Aorta (tissue), 5 donors: ENCODE measurements at regions not wholly inside any gene's neighbourhood (a gene's known extent, or its start where the extent isn't known, plus 50 kb on each side); places are given as distances from the start of the nearest gene placed in this dataset.
"Not testable (repeated sequence)": the region's sequence is repeated elsewhere in the genome, so short reads cannot be mapped to it uniquely, and the experiment has no call there.

ENCODE experiments used
- ATAC-seq: fragments of 200-7000 bp; cut with Tn5 transposase; one replicate; pipeline ENCODE4 v1.9.1; 2022; ENCODE audit warnings: moderate library complexity; ENCODE audit not compliant: low FRiP score
- DNase-seq, 2 donors: peaks; one replicate each; pipeline ENCODE4 v3.0.0-alpha.2; 2020
- H3K27ac ChIP-seq, 2 donors: one replicate each; pipeline ENCODE4 v1.5.1; 2013; ENCODE audit warnings: low read length in 2 of 2, mild to moderate bottlenecking in 2 of 2, moderate library complexity in 2 of 2, control low read depth in 1 of 2, inconsistent platforms in 1 of 2, low read depth in 1 of 2
- H3K27me3 ChIP-seq, 2 donors: one replicate each; pipeline ENCODE4 v1.6.1; 2013; ENCODE audit warnings: control low read depth in 1 of 2, low read length in 1 of 2, mild to moderate bottlenecking in 1 of 2, moderate library complexity in 1 of 2; ENCODE audit not compliant: insufficient read depth in 2 of 2, control insufficient read depth in 1 of 2
- H3K36me3 ChIP-seq, 2 donors: one replicate each; pipeline ENCODE4 v1.6.1; 2013; ENCODE audit warnings: control low read depth in 1 of 2, low read length in 1 of 2, mild to moderate bottlenecking in 1 of 2; ENCODE audit not compliant: insufficient read depth in 2 of 2, control insufficient read depth in 1 of 2
- H3K4me1 ChIP-seq, 2 donors: one replicate each; pipeline ENCODE4 v1.6.1; 2013; ENCODE audit warnings: low read length in 2 of 2, control low read depth in 1 of 2, mild to moderate bottlenecking in 1 of 2, moderate library complexity in 1 of 2; ENCODE audit not compliant: insufficient read depth in 2 of 2, control insufficient read depth in 1 of 2
- H3K4me3 ChIP-seq, 2 donors: one replicate each; pipeline ENCODE4 v1.5.1; 2013; ENCODE audit warnings: low read length in 2 of 2, control low read depth in 1 of 2, mild to moderate bottlenecking in 1 of 2
- H3K9me3 ChIP-seq: one replicate; pipeline ENCODE4 v1.6.1; 2013; ENCODE audit warnings: mild to moderate bottlenecking, low read length; ENCODE audit not compliant: control insufficient read depth
- WGBS, 2 donors: extraction: QIAGEN DNeasy Blood & Tissue Kit; methylation state at CpG; one replicate each; pipeline ENCODE4 v1.1.7; 2013; 5-methylcytosine and 5-hydroxymethylcytosine counted together
- intact Hi-C, 2 donors: fragments of 100-400 bp; cut with DNase I; formaldehyde crosslinking; loops; one replicate each; pipeline versions ENCODE4 v1.14.2 to v1.15.0; 2022
- donor health status: healthy with polysubstance abuse.
- donor health status: Bipolar disorder and iron deficiency.
- donor health status: DM: no; HTN: no; CAD: no.
- donor health status: DM: no; HTN: no; CAD: no.
- donor health status: DM: yes; HTN: yes; CAD: no.

GRCh38 chr7:22049766-22050500 is 104.2 kb upstream of the CDCA7L start:
- no peaks in the 10 kb centered on the region for H3K4me1 ChIP-seq

GRCh38 chr7:22043367-22043766 is 97.7 kb upstream of the CDCA7L start:
- no peaks in the 10 kb centered on the region for H3K27me3 ChIP-seq
- intact Hi-C loops, result no loop called here
- H3K4me3 ChIP-seq, result no peak overlapping the region
- no peaks in the 10 kb centered on the region for H3K4me1 ChIP-seq
- H3K9me3 ChIP-seq, result no peaks in the 10 kb centered on the region
- no peaks in the 10 kb centered on the region for H3K36me3 ChIP-seq
- WGBS, 2 donors, result 73 to 86% methylated on average over 5 of the region's 5 CpGs
- ATAC-seq (no peak), DNase-seq (no peak)
- no peak overlapping the region for H3K27ac ChIP-seq

More at GRCh38 chr7:22049766-22050500, 104.2 kb upstream of the CDCA7L start:
- no peaks in the 10 kb centered on the region for H3K36me3 ChIP-seq
- H3K4me3 ChIP-seq, result no peak overlapping the region
- no peaks in the 10 kb centered on the region for H3K27me3 ChIP-seq
- intact Hi-C loops, result no loop called here
- no peak overlapping the region for H3K27ac ChIP-seq
- ATAC-seq (no peak), DNase-seq (no peak)
- H3K9me3 ChIP-seq, result no peaks in the 10 kb centered on the region
- WGBS, 2 donors, result 58 to 62% methylated on average over 17 of the region's 17 CpGs

DNA sequence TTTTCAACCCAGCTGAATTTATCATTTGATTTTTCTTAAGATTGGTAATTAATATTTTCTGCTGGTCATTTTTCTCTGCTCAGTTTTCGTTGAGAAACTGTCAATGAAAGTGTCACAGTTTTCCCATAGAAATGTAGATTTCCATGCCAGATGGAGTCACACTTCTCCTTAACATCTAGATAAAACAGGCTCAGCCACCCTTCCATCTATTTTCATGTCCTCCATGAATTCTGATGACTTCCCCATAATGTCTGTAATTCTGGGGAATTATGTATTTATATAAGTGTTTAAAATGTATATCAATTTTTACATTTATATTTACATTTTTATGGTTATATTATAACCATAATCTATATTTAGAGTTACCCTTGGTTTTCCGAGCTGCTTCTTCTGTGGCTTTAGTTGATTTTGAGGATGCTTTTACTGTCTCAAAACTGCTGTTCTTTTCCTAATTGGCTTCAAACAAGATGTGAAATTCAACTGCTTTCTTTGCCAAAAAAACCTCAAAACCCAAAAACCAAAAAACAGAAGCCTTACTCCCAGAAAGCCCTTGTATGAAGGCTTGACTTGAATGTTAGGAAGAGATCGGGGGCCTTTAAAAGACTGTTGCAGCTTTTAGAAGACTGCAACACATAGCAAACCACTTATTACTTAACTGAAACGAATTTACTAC is 95.4 kb upstream of the CDCA7L start:
- no peaks in the 10 kb centered on the region for H3K36me3 ChIP-seq
- ATAC-seq (no peak), DNase-seq (no peak)
- no peak overlapping the region for H3K4me3 ChIP-seq
- no peaks in the 10 kb centered on the region for H3K9me3 ChIP-seq
- intact Hi-C loops, result no loop called here
- H3K27ac ChIP-seq, result no peak overlapping the region
- H3K4me1 ChIP-seq, result no peaks in the 10 kb centered on the region
- 59 to 62% methylated on average over 4 of the region's 4 CpGs for WGBS, 2 donors
- H3K27me3 ChIP-seq, result no peaks in the 10 kb centered on the region

GRCh38 chr7:22039670-22040069 is 94.0 kb upstream of the CDCA7L start:
- H3K27me3 ChIP-seq, result no peaks in the 10 kb centered on the region
- DNase-seq (no peak), ATAC-seq (no peak)
- H3K36me3 ChIP-seq, result no peaks in the 10 kb centered on the region
- H3K4me1 ChIP-seq, result no peaks in the 10 kb centered on the region
- intact Hi-C loops, result no loop called here
- no peaks in the 10 kb centered on the region for H3K9me3 ChIP-seq
- H3K4me3 ChIP-seq, result no peak overlapping the region
- H3K27ac ChIP-seq, result no peak overlapping the region
- 21 to 27% methylated on average over 1 of the region's 1 CpG for WGBS, 2 donors

- H3K36me3 ChIP-seq, H3K27ac ChIP-seq, H3K4me1 ChIP-seq, H3K9me3 ChIP-seq, ATAC-seq, DNase-seq, H3K4me3 ChIP-seq, H3K27me3 ChIP-seq, intact Hi-C loops: not testable (repeated sequence)
- 93 to 95% methylated on average over 11 to 26 of the region's 26 CpGs for WGBS, 2 donors
Measured at GRCh38 chr7:22032356-22032755, 86.7 kb upstream of the CDCA7L start.

DNA sequence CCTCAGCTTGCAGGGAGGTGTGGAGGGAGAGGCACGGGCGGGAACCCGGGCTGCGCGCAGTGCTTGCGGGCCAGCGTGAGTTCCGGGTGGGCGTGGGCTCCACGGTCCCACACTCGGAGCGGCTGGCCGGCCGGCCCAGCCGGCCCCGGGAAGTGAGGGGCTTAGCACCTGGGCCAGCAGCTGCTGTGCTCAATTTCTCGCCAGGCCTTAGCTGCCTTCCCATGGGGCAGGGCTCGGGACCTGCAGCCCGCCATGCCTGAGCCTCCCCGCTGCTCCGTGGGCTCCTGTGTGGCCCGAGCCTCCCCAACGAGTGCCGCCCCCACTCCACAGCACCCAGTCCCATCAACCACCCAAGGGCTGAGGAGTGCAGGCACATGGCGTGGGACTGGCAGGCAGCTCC is 83.0 kb upstream of the CDCA7L start:
- ATAC-seq, H3K9me3 ChIP-seq, H3K36me3 ChIP-seq, DNase-seq, H3K27ac ChIP-seq, H3K4me3 ChIP-seq, H3K4me1 ChIP-seq, intact Hi-C loops, H3K27me3 ChIP-seq: not testable (repeated sequence)
- 96 to 97% methylated on average over 18 to 25 of the region's 25 CpGs for WGBS, 2 donors

GRCh38 chr7:22027475-22027874 is 81.8 kb upstream of the CDCA7L start:
- Histone ChIP-seq H3K36me3 (no peaks in the 10 kb centered on the region), H3K27ac (no peak overlapping the region), H3K4me3 (no peak overlapping the region), H3K27me3 (peaks cover 0 to 3% of the 10 kb centered on the region in 2 donors), H3K9me3 (peaks cover 4% of the 10 kb centered on the region), H3K4me1 (no peaks in the 10 kb centered on the region)
- ATAC-seq (no peak), DNase-seq (no peak)
- intact Hi-C loops, result no loop called here
- 78 to 80% methylated on average over 2 of the region's 2 CpGs for WGBS, 2 donors

DNA sequence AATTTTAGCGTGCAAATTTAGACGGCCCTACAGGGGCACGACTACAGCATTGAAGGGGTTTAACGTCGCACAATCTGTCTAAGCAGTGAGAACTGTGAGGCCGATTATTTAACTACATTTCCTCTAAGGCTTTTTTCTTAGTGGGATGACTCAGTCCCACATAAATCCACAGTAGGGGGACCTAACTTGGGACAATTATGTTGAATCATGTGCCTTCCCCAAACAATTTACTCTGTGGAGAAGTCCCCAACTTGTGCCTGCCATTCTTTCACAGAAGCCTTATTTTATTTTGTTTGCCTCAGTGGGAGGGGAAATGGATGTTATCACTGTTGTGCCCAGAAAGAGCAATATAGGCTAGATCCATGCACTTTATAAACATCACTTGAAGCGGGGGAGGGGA is 80.3 kb upstream of the CDCA7L start:
- no peak overlapping the region for H3K27ac ChIP-seq
- peaks cover 0 to 3% of the 10 kb centered on the region in 2 donors for H3K27me3 ChIP-seq
- H3K36me3 ChIP-seq, result no peaks in the 10 kb centered on the region
- peaks cover 4% of the 10 kb centered on the region for H3K9me3 ChIP-seq
- DNase-seq, result no peak
- no peaks in the 10 kb centered on the region for H3K4me1 ChIP-seq
- H3K4me3 ChIP-seq, result no peak overlapping the region
- WGBS, 2 donors, result 74 to 75% methylated on average over 7 of the region's 7 CpGs
- no peak for ATAC-seq
- intact Hi-C loops, result no loop called here

DNA sequence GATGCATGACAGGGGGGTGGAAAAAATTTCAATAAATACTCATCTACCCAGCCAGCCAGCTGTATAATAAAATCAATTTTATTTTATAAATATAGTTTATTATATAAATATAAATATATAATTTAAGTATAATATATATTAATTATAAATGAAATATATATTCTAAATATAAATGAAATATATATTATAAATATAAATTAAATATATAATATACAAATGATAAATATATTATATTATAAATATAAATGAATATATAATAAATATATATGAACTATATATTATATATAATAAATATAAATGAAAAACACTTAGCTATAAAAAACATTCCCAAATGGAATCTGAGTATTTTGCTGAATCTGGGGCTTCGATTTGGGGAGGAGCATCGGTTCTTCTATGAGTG is 79.4 kb upstream of the CDCA7L start:
- no peaks in the 10 kb centered on the region for H3K4me1 ChIP-seq
- peaks cover 4% of the 10 kb centered on the region for H3K9me3 ChIP-seq
- ATAC-seq (no peak), DNase-seq (no peak)
- no peak overlapping the region for H3K27ac ChIP-seq
- no peak overlapping the region for H3K4me3 ChIP-seq
- intact Hi-C loops, result no loop called here
- WGBS, 2 donors, result 94 to 95% methylated on average over 2 of the region's 2 CpGs
- peaks cover 0 to 3% of the 10 kb centered on the region in 2 donors for H3K27me3 ChIP-seq
- no peaks in the 10 kb centered on the region for H3K36me3 ChIP-seq
